ENCODE measurements at regions not wholly inside any gene's neighbourhood (a gene's known extent, or its start where the extent isn't known, plus 50 kb on each side); places are given as distances from the start of the nearest gene placed in this dataset.

GRCh38 chr11:109704432-109704831 is 282.4 kb downstream of the C11orf87 start:
- no peak for TF ChIP-seq SIX4 (CRISPR knock-in tag; IDR thresholded peaks at IDR 0.05)
- no peak for TF ChIP-seq BRCA1 (CRISPR knock-in tag; IDR thresholded peaks at IDR 0.05)
- no peak for TF ChIP-seq CEBPG (CRISPR knock-in tag; IDR thresholded peaks at IDR 0.05)
- no peak for TF ChIP-seq ZNF644 (CRISPR knock-in tag; IDR thresholded peaks at IDR 0.05; ENCODE audit: low read depth)
- no peak for TF ChIP-seq SMARCC2 (IDR thresholded peaks at IDR 0.05)
- TF ChIP-seq ZNF850 (CRISPR knock-in tag; conservative IDR thresholded peaks at IDR 0.05): no peak

All from HepG2 (cell line).